Tibial nerve (tissue), 4 donors: ENCODE measurements at regions not wholly inside any gene's neighbourhood (a gene's known extent, or its start where the extent isn't known, plus 50 kb on each side); places are given as distances from the start of the nearest gene placed in this dataset.

Experiments
- DNase-seq, 2 donors: peaks; one replicate each; pipeline ENCODE4 v3.0.0-alpha.2; 2019; ENCODE audit warnings: low spot score in 2 of 2
- H3K27ac ChIP-seq, 4 donors: fragments of 200-600 bp; sonication (generic) in 3 of 4; one replicate each; pipeline ENCODE4 v1.5.1; 2017 to 2019; ENCODE audit warnings: mild to moderate bottlenecking in 1 of 4
- H3K27me3 ChIP-seq, 2 donors: fragments of 200-600 bp; sonication (generic) in 1 of 2; one replicate each; pipeline versions ENCODE4 v1.5.1 to v1.6.0; 2017 to 2019
- H3K36me3 ChIP-seq, 3 donors: fragments of 200-600 bp; sonication (generic); one replicate each; pipeline ENCODE4 v1.5.1; 2018 to 2019
- H3K4me1 ChIP-seq, 4 donors: fragments of 200-600 bp; sonication (generic) in 3 of 4; one replicate each; pipeline ENCODE4 v1.5.1; 2017 to 2019
- H3K4me3 ChIP-seq, 4 donors: fragments of 200-600 bp; sonication (generic) in 3 of 4; one replicate each; pipeline ENCODE4 v1.5.1; 2017 to 2019; ENCODE audit warnings: mild to moderate bottlenecking in 1 of 4, moderate library complexity in 1 of 4
- H3K9me3 ChIP-seq, 4 donors: fragments of 200-600 bp; sonication (generic) in 3 of 4; one replicate each; pipeline ENCODE4 v1.5.1; 2017 to 2019
- EP300 ChIP-seq, 2 donors: sonication (generic); formaldehyde crosslinking; IDR thresholded peaks; one replicate each; pipeline ENCODE4 v1.6.1; 2017; ENCODE audit warnings: antibody characterized with exemption in 2 of 2, mild to moderate bottlenecking in 1 of 2
- POLR2A ChIP-seq, 2 donors: fragments of 450-650 bp; IDR thresholded peaks; one replicate each; pipeline ENCODE4 v1.6.1; 2017; ENCODE audit warnings: antibody characterized with exemption in 2 of 2, mild to moderate bottlenecking in 2 of 2, moderate library complexity in 2 of 2
- WGBS, 2 donors: methylation state at CpG; one replicate each; pipeline ENCODE4 v1.1.5; 2018; 5-methylcytosine and 5-hydroxymethylcytosine counted together
- TF ChIP-seq, protein P1 (sequence below), 5 experiments: fragments of 200-600 bp in 3 of 5; fragments of 450-650 bp in 2 of 5; sonication (generic) in 3 of 5; IDR thresholded peaks; one replicate each; pipeline ENCODE4 v1.5.1; 2016 to 2019; ENCODE audit warnings: antibody characterized with exemption in 5 of 5, mild to moderate bottlenecking in 3 of 5, moderate library complexity in 2 of 5

DNA sequence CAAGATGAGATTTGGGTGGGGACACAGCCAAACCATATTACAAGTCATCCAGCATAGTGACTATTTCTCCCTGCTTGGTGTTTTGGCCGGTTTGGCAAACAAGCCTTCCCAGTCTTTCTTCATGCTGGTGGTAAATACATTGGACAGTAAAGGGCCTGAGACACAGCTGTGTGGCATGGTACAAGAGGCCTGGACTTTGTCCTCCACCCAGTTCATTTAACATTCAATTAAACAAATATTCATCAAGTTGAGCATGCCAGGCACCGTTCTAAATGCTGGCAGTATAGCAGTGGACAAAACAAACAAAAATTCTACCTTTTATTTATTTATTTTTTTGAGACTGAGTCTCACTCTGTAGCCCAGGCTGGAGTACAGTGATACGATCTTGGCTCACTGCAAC is 62.7 kb upstream of the SLC28A3 start:
- H3K27me3 ChIP-seq: no peaks in the 10 kb centered on the region
- H3K4me3 ChIP-seq: no peak overlapping the region
- no peaks in the 10 kb centered on the region for H3K4me1 ChIP-seq
- DNase-seq: no peak
- 87% methylated on average over 3 of the region's 3 CpGs for WGBS, 2 donors
- H3K9me3 ChIP-seq: peaks cover 0 to 2% (median 0%) of the 10 kb centered on the region in 4 donors
- H3K36me3 ChIP-seq: no peaks in the 10 kb centered on the region
- no peak overlapping the region for H3K27ac ChIP-seq
- TF ChIP-seq, protein P1, sequence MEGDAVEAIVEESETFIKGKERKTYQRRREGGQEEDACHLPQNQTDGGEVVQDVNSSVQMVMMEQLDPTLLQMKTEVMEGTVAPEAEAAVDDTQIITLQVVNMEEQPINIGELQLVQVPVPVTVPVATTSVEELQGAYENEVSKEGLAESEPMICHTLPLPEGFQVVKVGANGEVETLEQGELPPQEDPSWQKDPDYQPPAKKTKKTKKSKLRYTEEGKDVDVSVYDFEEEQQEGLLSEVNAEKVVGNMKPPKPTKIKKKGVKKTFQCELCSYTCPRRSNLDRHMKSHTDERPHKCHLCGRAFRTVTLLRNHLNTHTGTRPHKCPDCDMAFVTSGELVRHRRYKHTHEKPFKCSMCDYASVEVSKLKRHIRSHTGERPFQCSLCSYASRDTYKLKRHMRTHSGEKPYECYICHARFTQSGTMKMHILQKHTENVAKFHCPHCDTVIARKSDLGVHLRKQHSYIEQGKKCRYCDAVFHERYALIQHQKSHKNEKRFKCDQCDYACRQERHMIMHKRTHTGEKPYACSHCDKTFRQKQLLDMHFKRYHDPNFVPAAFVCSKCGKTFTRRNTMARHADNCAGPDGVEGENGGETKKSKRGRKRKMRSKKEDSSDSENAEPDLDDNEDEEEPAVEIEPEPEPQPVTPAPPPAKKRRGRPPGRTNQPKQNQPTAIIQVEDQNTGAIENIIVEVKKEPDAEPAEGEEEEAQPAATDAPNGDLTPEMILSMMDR (IDR thresholded peaks at IDR 0.05): no peak
- TF ChIP-seq EP300 (IDR thresholded peaks at IDR 0.05) (no peak), POLR2A (IDR thresholded peaks at IDR 0.05) (no peak)

- WGBS, 2 donors: 41 to 47% methylated on average over 8 of the region's 8 CpGs
- Histone ChIP-seq H3K4me1 (no peaks in the 10 kb centered on the region), H3K27me3 (no peaks in the 10 kb centered on the region), H3K4me3 (no peak overlapping the region), H3K36me3 (no peaks in the 10 kb centered on the region), H3K9me3 (peaks cover 0 to 6% (median 0%) of the 10 kb centered on the region in 4 donors), H3K27ac (no peak overlapping the region)
- no peak for DNase-seq
- TF ChIP-seq POLR2A (IDR thresholded peaks at IDR 0.05) (no peak), EP300 (IDR thresholded peaks at IDR 0.05) (no peak)
- TF ChIP-seq, protein P1 (IDR thresholded peaks at IDR 0.05): peak in 3 of 5 experiments; percentile 13 to 17 (median 16)
These were observed 63.6 kb upstream of the SLC28A3 start for GRCh38 chr9:84404095-84404686.

DNA sequence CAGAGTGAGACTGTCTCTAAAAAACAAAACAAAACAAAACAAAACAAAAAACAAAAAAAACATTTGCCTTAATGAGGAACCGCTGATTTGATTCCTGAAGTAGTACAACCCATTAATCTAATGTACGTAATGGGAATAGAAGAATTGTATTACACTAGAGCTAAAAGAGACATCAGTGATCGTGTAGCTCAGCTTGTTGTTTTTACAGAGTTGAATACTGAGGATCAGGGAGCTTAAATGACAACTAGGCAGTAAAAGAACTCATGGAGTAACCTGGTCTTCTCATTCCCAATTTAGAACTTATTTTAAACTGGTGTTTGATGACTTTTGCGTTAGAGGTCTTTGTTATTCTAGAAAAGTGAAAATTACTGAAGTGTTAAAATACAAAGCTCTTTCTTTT is 65.1 kb upstream of the SLC28A3 start:
- Histone ChIP-seq H3K4me1 (no peaks in the 10 kb centered on the region), H3K9me3 (peaks cover 0 to 6% (median 0%) of the 10 kb centered on the region in 4 donors), H3K27ac (no peak overlapping the region), H3K36me3 (no peaks in the 10 kb centered on the region), H3K4me3 (no peak overlapping the region), H3K27me3 (no peaks in the 10 kb centered on the region)
- 79 to 84% methylated on average over 4 of the region's 4 CpGs for WGBS, 2 donors
- no peak for DNase-seq
- TF ChIP-seq POLR2A (IDR thresholded peaks at IDR 0.05) (no peak), EP300 (IDR thresholded peaks at IDR 0.05) (no peak)
- TF ChIP-seq, protein P1 (IDR thresholded peaks at IDR 0.05): no peak

DNA sequence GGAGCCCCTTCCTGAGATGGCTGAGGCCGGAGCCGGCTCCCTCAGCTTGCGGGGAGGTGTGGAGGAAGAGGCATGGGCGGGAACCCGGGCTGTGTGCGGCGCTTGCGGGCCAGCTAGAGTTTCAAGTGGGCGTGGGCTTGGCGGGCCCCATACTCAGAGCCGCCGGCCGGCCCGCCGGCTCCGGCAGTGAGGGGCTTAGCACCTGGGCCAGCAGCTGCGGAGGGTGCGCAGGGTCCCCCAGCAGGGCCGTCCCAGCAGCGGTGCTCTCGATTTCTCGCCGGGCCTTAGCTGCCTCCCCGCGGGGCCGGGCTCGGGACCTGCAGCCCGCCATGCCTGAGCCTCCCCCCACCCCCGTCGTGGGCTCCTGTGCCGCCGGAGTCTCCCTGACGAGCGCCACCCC is 67.9 kb upstream of the SLC28A3 start:
- no peak overlapping the region for H3K27ac ChIP-seq
- no peak overlapping the region for H3K4me3 ChIP-seq
- H3K9me3 ChIP-seq: peaks cover 0 to 6% (median 0%) of the 10 kb centered on the region in 4 donors
- TF ChIP-seq, protein P1 (IDR thresholded peaks at IDR 0.05): no peak
- no peak for TF ChIP-seq EP300 (IDR thresholded peaks at IDR 0.05)
- DNase-seq: no peak
- H3K4me1 ChIP-seq: peaks cover 0 to 10% (median 4%) of the 10 kb centered on the region in 4 donors
- WGBS, 2 donors: 99 to 100% methylated on average over 23 to 24 of the region's 34 CpGs
- H3K36me3 ChIP-seq: no peaks in the 10 kb centered on the region
- H3K27me3 ChIP-seq: no peaks in the 10 kb centered on the region

- peaks cover 0 to 10% (median 4%) of the 10 kb centered on the region in 4 donors for H3K4me1 ChIP-seq
- H3K27ac ChIP-seq: peak overlapping the region in 3 of 4 donors; percentile 19 to 74 (median 42)
- no peak overlapping the region for H3K4me3 ChIP-seq
- TF ChIP-seq EP300 (IDR thresholded peaks at IDR 0.05) (no peak), POLR2A (IDR thresholded peaks at IDR 0.05) (no peak)
- TF ChIP-seq, protein P1 (IDR thresholded peaks at IDR 0.05): no peak
- no peaks in the 10 kb centered on the region for H3K27me3 ChIP-seq
- no peaks in the 10 kb centered on the region for H3K36me3 ChIP-seq
- WGBS, 2 donors: 40% methylated on average over 6 of the region's 6 CpGs
- H3K9me3 ChIP-seq: peaks cover 0 to 6% (median 0%) of the 10 kb centered on the region in 4 donors
- DNase-seq: no peak
These were observed 71.2 kb upstream of the SLC28A3 start for GRCh38 chr9:84411683-84412267.
